WI38 (cell line): ENCODE measurements at regions not wholly inside any gene's neighbourhood (a gene's known extent, or its start where the extent isn't known, plus 50 kb on each side); places are given as distances from the start of the nearest gene placed in this dataset.

Source experiments
- H3K4me3 ChIP-seq: 2 replicates; pipeline ENCODE4 v1.5.1; 2011; ENCODE audit warnings: low read depth, mild to moderate bottlenecking, control low read depth, low read length
- TF ChIP-seq, protein P1 (sequence below): IDR thresholded peaks from 2 replicates; pipeline ENCODE4 v1.5.1; 2012; ENCODE audit warnings: low read depth, mild to moderate bottlenecking, control low read depth, low read length

DNA sequence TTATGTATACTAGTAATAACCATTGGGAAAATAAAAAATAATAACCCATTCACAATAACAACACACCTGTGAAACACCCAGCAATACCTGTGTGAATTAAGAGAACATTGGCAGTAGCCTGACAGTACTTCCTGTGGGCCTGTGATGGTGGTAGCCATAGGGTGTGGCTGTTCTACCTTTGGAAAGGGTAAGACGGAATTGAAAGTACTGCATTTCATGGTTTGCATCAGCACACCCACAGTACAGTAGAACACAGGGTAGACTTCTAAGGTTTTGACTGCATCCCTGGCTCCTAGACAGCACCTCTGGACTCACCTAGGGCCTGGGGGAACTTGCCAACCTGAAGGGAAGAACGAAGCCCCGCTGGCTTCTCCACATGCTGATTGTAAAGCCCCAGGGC is 279.8 kb downstream of the HTR1B start:
- H3K4me3 ChIP-seq = no peak overlapping the region
- TF ChIP-seq, protein P1, sequence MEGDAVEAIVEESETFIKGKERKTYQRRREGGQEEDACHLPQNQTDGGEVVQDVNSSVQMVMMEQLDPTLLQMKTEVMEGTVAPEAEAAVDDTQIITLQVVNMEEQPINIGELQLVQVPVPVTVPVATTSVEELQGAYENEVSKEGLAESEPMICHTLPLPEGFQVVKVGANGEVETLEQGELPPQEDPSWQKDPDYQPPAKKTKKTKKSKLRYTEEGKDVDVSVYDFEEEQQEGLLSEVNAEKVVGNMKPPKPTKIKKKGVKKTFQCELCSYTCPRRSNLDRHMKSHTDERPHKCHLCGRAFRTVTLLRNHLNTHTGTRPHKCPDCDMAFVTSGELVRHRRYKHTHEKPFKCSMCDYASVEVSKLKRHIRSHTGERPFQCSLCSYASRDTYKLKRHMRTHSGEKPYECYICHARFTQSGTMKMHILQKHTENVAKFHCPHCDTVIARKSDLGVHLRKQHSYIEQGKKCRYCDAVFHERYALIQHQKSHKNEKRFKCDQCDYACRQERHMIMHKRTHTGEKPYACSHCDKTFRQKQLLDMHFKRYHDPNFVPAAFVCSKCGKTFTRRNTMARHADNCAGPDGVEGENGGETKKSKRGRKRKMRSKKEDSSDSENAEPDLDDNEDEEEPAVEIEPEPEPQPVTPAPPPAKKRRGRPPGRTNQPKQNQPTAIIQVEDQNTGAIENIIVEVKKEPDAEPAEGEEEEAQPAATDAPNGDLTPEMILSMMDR = no peak

DNA sequence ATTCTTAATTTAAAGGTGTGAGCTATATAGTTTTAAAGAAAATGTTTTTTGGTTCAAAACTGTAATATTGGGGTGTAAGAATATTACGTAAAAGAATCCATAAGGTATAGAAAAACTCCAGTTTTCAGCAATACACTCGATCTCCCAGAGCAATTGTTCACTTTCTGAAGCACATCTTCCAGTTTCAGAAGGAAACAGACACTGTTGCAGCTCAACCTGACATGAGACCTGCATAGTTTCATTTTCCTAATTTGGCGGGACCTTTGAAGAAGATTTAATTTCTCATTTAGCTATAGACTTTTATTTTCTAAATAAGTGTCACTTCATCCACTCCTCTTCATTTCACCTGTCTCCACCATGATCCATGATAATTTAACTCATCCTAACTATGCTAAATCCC is 281.5 kb downstream of the HTR1B start:
- TF ChIP-seq, protein P1 = no peak
- no peak overlapping the region for H3K4me3 ChIP-seq

DNA sequence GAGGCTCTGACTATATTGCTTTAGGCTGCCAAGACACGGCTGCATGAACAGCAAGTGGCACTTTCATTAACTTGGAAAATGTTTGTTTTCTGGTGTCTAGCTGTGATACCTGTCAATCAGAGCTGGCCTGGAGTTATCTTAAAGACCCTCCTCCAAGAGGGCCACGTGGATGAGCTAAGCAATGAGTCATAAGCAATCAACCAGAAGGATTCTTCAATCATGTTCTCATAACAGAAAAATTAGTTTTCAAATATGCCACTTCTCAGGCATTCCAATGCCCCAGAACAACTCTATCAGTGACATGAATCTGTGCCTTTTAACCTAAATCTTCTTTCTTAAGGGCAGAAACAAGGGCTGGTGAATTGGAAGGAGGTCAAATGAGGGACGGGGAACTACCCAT is 283.0 kb downstream of the HTR1B start:
- H3K4me3 ChIP-seq = no peak overlapping the region
- TF ChIP-seq, protein P1 = no peak

DNA sequence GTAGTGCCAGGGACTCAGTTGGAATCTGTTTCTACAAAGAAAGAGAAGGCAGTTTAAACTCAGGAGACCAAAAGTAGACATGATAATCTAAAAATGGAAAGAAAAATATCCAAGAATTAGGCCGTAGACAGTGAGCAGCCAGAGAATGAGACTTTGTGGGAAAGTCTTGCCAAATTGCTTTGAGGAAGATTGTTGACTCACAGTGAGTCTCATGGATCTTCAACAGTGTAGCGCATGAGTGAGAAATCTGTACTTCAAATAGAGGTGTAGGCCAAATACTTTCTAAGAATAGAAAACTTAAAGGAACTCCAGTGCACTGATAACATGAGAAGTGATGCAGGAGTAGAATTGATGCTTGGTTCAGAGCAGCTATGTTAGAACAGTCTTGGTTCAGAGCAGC is 284.5 kb downstream of the HTR1B start:
- TF ChIP-seq, protein P1 = no peak
- no peak overlapping the region for H3K4me3 ChIP-seq

DNA sequence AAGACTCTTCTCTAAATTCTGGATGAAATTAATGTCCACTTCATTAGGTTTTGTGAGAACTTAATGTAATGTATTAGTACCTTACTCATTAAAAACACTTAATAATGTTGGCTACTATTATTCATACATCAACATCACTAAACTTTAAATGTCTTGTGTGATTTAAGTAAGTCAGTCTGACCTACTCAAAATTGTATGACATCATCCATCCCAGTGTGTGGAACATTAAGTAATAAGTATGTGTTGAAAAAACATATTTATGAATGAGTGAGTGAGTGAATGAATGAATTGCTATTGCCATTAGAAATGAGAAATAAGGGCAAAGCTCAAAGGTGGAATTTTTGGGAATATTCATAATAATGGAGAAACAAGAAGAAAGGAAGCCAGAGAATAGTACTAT is 285.8 kb downstream of the HTR1B start:
- H3K4me3 ChIP-seq = no peak overlapping the region
- TF ChIP-seq, protein P1 = no peak

DNA sequence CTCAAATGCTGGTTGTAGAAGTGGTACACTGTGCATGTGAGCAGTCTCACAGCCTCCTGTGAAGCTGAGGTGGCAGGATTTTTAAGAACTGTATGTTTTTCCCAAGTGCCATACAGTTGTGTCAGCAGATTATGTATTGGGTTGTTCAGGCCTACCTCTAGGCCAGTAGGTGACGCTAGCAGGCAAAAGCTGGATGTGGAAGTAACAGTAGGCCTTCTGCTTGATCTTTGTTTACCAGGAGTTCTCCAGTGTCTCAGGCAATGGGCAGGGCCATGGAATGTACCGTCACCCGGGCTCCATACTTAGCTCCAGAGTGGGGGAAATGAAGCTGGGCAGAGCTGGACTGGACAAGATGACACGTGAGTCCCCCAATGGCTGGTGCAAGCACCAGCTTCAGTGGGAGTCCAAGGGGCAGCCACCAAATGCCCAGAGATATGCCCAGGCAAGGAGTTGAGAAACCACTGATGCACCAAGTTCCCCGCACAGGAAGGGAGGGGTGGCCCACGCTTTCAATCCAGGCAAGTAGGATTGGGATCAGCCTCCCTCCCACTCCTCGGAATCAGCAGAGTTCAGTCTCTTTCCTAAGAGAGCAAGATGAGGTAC is 289.7 kb downstream of the HTR1B start:
- no peak overlapping the region for H3K4me3 ChIP-seq

DNA sequence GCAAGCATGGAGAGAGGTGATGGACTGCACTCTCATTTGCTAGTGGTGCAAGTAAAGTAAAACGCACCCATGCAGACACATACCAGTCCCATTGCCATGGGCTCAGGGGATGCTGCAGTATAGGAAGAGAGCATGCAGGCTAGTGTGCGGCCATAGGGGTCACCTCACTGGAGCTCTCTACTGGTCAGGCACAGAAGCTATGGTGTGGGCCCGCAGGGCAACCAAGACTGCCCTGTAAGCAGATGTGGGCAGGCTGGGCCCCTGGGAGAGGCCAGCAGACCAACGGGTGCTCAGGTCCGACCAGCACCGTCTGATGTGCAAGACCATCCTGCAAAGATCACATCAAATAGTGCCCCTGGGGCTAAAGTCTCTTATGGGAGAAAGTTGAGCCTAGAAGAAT is 290.7 kb downstream of the HTR1B start:
- no peak overlapping the region for H3K4me3 ChIP-seq
- TF ChIP-seq, protein P1 = no peak

More for the DNA sequence above, 289.7 kb downstream of the HTR1B start:
- TF ChIP-seq, protein P1 = no peak
